ENCODE measurements at regions not wholly inside any gene's neighbourhood (a gene's known extent, or its start where the extent isn't known, plus 50 kb on each side); places are given as distances from the start of the nearest gene placed in this dataset.
"Not testable (repeated sequence)": the region's sequence is repeated elsewhere in the genome, so short reads cannot be mapped to it uniquely, and the experiment has no call there.

GRCh38 chr21:28174006-28174405, 818.7 kb downstream of the LTN1 start:
- ChIA-PET POLR2A (ENCODE audit: low non-redundant PET) (no interaction called here), CTCF (no interaction called here)
- H3K27ac ChIP-seq, result no peak overlapping the region

GRCh38 chr21:28172376-28172775, 820.3 kb downstream of the LTN1 start:
- DNase-seq (ENCODE audit: low spot score), result no peak
- no peak overlapping the region for H3K27ac ChIP-seq
- ChIA-PET POLR2A (ENCODE audit: low non-redundant PET) (no interaction called here), CTCF (no interaction called here)
- no peak for TF ChIP-seq CTCF (conservative IDR thresholded peaks at IDR 0.05; ENCODE audit: low read depth)

More at GRCh38 chr21:28174006-28174405, 818.7 kb downstream of the LTN1 start:
- TF ChIP-seq CTCF (conservative IDR thresholded peaks at IDR 0.05; ENCODE audit: low read depth), result no peak
- DNase-seq (ENCODE audit: low spot score), result no peak

- TF ChIP-seq CTCF (conservative IDR thresholded peaks at IDR 0.05; ENCODE audit: low read depth), result no peak
- CTCF ChIA-PET, result interaction anchor here (0.8 kb wide), 1 partner anchor 1312 kb away, joined by 7 read pairs; no protein-coding TSS in a partner anchor
- no peak for DNase-seq (ENCODE audit: low spot score)
- H3K27ac ChIP-seq, result no peak overlapping the region
- POLR2A ChIA-PET (ENCODE audit: low non-redundant PET), result no interaction called here
These were observed 825.3 kb downstream of the LTN1 start for GRCh38 chr21:28167366-28167765.

GRCh38 chr21:28164519-28164918, 828.2 kb downstream of the LTN1 start:
- DNase-seq (ENCODE audit: low spot score); POLR2A ChIA-PET (ENCODE audit: low non-redundant PET); H3K27ac ChIP-seq; CTCF ChIA-PET: not testable (repeated sequence)

- H3K27ac ChIP-seq; POLR2A ChIA-PET (ENCODE audit: low non-redundant PET); DNase-seq (ENCODE audit: low spot score); CTCF ChIA-PET: not testable (repeated sequence)
These were observed 830.6 kb downstream of the LTN1 start for GRCh38 chr21:28162052-28162451.

GRCh38 chr21:28160378-28160777, 832.3 kb downstream of the LTN1 start:
- no peak for TF ChIP-seq CTCF (conservative IDR thresholded peaks at IDR 0.05; ENCODE audit: low read depth)
- CTCF ChIA-PET, result no interaction called here
- no peak for DNase-seq (ENCODE audit: low spot score)
- POLR2A ChIA-PET (ENCODE audit: low non-redundant PET), result no interaction called here
- no peak overlapping the region for H3K27ac ChIP-seq

GRCh38 chr21:28159396-28159795, 833.3 kb downstream of the LTN1 start:
- ChIA-PET CTCF (no interaction called here), POLR2A (ENCODE audit: low non-redundant PET) (no interaction called here)
- no peak for DNase-seq (ENCODE audit: low spot score)
- H3K27ac ChIP-seq, result no peak overlapping the region
- no peak for TF ChIP-seq CTCF (conservative IDR thresholded peaks at IDR 0.05; ENCODE audit: low read depth)

- ChIA-PET POLR2A (ENCODE audit: low non-redundant PET) (no interaction called here), CTCF (no interaction called here)
- no peak for TF ChIP-seq CTCF (conservative IDR thresholded peaks at IDR 0.05; ENCODE audit: low read depth)
- no peak overlapping the region for H3K27ac ChIP-seq
- no peak for DNase-seq (ENCODE audit: low spot score)
These were observed 836.1 kb downstream of the LTN1 start for GRCh38 chr21:28156590-28156989.

Data from RWPE1 (cell line).